SK-N-SH (cell line): ENCODE measurements at regions not wholly inside any gene's neighbourhood (a gene's known extent, or its start where the extent isn't known, plus 50 kb on each side); places are given as distances from the start of the nearest gene placed in this dataset.

ENCODE experiments used
- CTCF ChIA-PET: fragments of 300-600, 350-600 bp; formaldehyde crosslinking; extraction: SDS; loops from one replicate; lab custom pipeline; 2021; lab: Yijun Ruan, JAX
- POLR2A ChIA-PET: fragments of 350-600 bp; sonication (Branson Sonifier 250); formaldehyde crosslinking; extraction: SDS; loops from one replicate; lab custom pipeline; 2020; ENCODE audit warnings: antibody characterized with exemption, inconsistent platforms; lab: Yijun Ruan, JAX
- DNase-seq: peaks from one replicate; pipeline ENCODE4 v3.0.0; 2012
- H2AFZ ChIP-seq: fragments of 200-600 bp; sonication (generic); 2 replicates; pipeline ENCODE4 v1.8.1; 2016; ENCODE audit warnings: antibody characterized with exemption, mild to moderate bottlenecking, low read depth
- H3F3A ChIP-seq: fragments of 200-600 bp; sonication (generic); replicated peaks from 2 replicates; pipeline ENCODE3; 2016; ENCODE audit warnings: antibody characterized with exemption, mild to moderate bottlenecking; ENCODE audit not compliant: insufficient read depth
- H3K27ac ChIP-seq, 2 experiments: fragments of 200-500 bp in 1 of 2; fragments of 200-600 bp in 1 of 2; sonication (Bioruptor generic) in 1 of 2; sonication (generic), shearing (Covaris generic) in 1 of 2; 2 replicates each; pipeline versions ENCODE4 v1.5.1 to v1.6.1; 2014 to 2016; ENCODE audit warnings: low read depth in 2 of 2, inconsistent platforms in 1 of 2, low read length in 1 of 2, mild to moderate bottlenecking in 1 of 2, mixed read lengths in 1 of 2
- H3K27me3 ChIP-seq: fragments of 200-600 bp; sonication (generic), shearing (Covaris generic); 2 replicates; pipeline ENCODE4 v1.6.1; 2016; ENCODE audit warnings: mixed run types; ENCODE audit not compliant: insufficient read depth
- H3K36me3 ChIP-seq, 2 experiments: fragments of 200-500 bp in 1 of 2; fragments of 200-600 bp in 1 of 2; sonication (Bioruptor generic) in 1 of 2; sonication (generic) in 1 of 2; replicated peaks in 1 of 2; 2 replicates each; pipeline versions ENCODE3 to v1.5.1; 2014 to 2016; ENCODE audit warnings: low read length in 1 of 2, mild to moderate bottlenecking in 1 of 2; ENCODE audit not compliant: insufficient read depth in 2 of 2, control insufficient read depth in 1 of 2
- H3K4me1 ChIP-seq, 2 experiments: fragments of 200-500 bp in 1 of 2; fragments of 200-600 bp in 1 of 2; sonication (Bioruptor generic) in 1 of 2; sonication (generic), shearing (Covaris generic) in 1 of 2; 2 replicates each; pipeline versions ENCODE4 v1.5.1 to v1.6.1; 2014 to 2016; ENCODE audit warnings: low read depth in 1 of 2, low read length in 1 of 2, mixed run types in 1 of 2; ENCODE audit not compliant: insufficient read depth in 2 of 2, control insufficient read depth in 1 of 2
- H3K4me2 ChIP-seq: fragments of 200-600 bp; sonication (generic), shearing (Covaris generic); 2 replicates; pipeline ENCODE4 v1.6.1; 2017; ENCODE audit warnings: mixed run types
- H3K4me3 ChIP-seq, 2 experiments: fragments of 200-500 bp in 1 of 2; fragments of 200-600 bp in 1 of 2; sonication (Bioruptor generic) in 1 of 2; sonication (generic), shearing (Covaris generic) in 1 of 2; 2 replicates each; pipeline versions ENCODE4 v1.5.1 to v1.8.1; 2014 to 2016; ENCODE audit warnings: low read depth in 2 of 2, inconsistent platforms in 1 of 2, low read length in 1 of 2, mild to moderate bottlenecking in 1 of 2, mixed read lengths in 1 of 2, moderate library complexity in 1 of 2
- H3K79me2 ChIP-seq: fragments of 200-600 bp; sonication (generic); 2 replicates; pipeline ENCODE4 v1.8.1; 2017; ENCODE audit warnings: mild to moderate bottlenecking; ENCODE audit not compliant: insufficient read depth
- H3K9ac ChIP-seq: fragments of 200-600 bp; sonication (generic); 2 replicates; pipeline ENCODE4 v1.6.1; 2017; ENCODE audit warnings: mixed run types
- H3K9me2 ChIP-seq: fragments of 200-600 bp; sonication (generic); 2 replicates; pipeline ENCODE4 v1.6.1; 2017; ENCODE audit warnings: mixed run types
- H3K9me3 ChIP-seq: fragments of 200-600 bp; sonication (generic); 2 replicates; pipeline ENCODE4 v1.6.1; 2017; ENCODE audit warnings: mixed run types, mild to moderate bottlenecking, moderate library complexity
- H4K20me1 ChIP-seq: fragments of 200-600 bp; sonication (generic); 2 replicates; pipeline ENCODE4 v1.6.1; 2017; ENCODE audit warnings: mild to moderate bottlenecking, mixed run types; ENCODE audit not compliant: insufficient read depth
- CTCF ChIP-seq: fragments of 200-600 bp; sonication (generic); IDR thresholded peaks from 2 replicates; pipeline ENCODE4 v1.6.1; 2017; ENCODE audit warnings: antibody characterized with exemption, mild to moderate bottlenecking, moderate library complexity
- ELF1 ChIP-seq: IDR thresholded peaks from 2 replicates; pipeline ENCODE4 v1.4.0; 2012
- EP300 ChIP-seq, 2 experiments: IDR thresholded peaks; 2 replicates each; pipeline versions ENCODE4 v1.4.0 to v1.6.1; 2012; ENCODE audit warnings: borderline replicate concordance in 1 of 2, low read depth in 1 of 2, low read length in 1 of 2
- FOSL2 ChIP-seq: IDR thresholded peaks from 2 replicates; pipeline ENCODE4 v1.4.0; 2012; ENCODE audit warnings: low read depth, mild to moderate bottlenecking, moderate library complexity, borderline replicate concordance
- FOXJ3 ChIP-seq: sonication (generic); formaldehyde crosslinking; IDR thresholded peaks from 2 replicates; pipeline ENCODE4 v1.5.1; 2020; ENCODE audit warnings: mild to moderate bottlenecking, missing genetic modification reagents
- FOXM1 ChIP-seq: IDR thresholded peaks from 2 replicates; pipeline ENCODE4 v1.4.0; 2012; ENCODE audit warnings: low read depth, mild to moderate bottlenecking
- GABPA ChIP-seq: IDR thresholded peaks from 2 replicates; pipeline ENCODE4 v1.4.0; 2012; ENCODE audit warnings: low read depth, mild to moderate bottlenecking
- IRF3 ChIP-seq: fragments of 150-350 bp; IDR thresholded peaks from 2 replicates; pipeline ENCODE4 v1.6.1; 2016; ENCODE audit warnings: mild to moderate bottlenecking, low read depth, low read length
- MAX ChIP-seq: IDR thresholded peaks from 2 replicates; pipeline ENCODE4 v1.4.0; 2012; ENCODE audit warnings: low read depth
- NFIC ChIP-seq: IDR thresholded peaks from 2 replicates; pipeline ENCODE4 v1.4.0; 2012; ENCODE audit warnings: borderline replicate concordance
- PBX3 ChIP-seq: IDR thresholded peaks from 2 replicates; pipeline ENCODE4; 2012
- RFX5 ChIP-seq: IDR thresholded peaks from 2 replicates; pipeline ENCODE4 v1.6.1; 2012; ENCODE audit warnings: mild to moderate bottlenecking, improper control_type of control experiment, low read length
- RXRA ChIP-seq: IDR thresholded peaks from 2 replicates; pipeline ENCODE4 v1.4.0; 2012; ENCODE audit warnings: low read depth, mild to moderate bottlenecking, borderline replicate concordance
- SMC3 ChIP-seq: IDR thresholded peaks from 2 replicates; pipeline ENCODE4 v1.6.1; 2012; ENCODE audit warnings: low read depth, low read length, improper control_type of control experiment
- TEAD4 ChIP-seq: IDR thresholded peaks from 2 replicates; pipeline ENCODE4 v1.4.0; 2012; ENCODE audit warnings: mild to moderate bottlenecking, borderline replicate concordance; ENCODE audit not compliant: insufficient read depth
- USF1 ChIP-seq: IDR thresholded peaks from 2 replicates; pipeline ENCODE4 v1.4.0; 2012; ENCODE audit warnings: low read depth, borderline replicate concordance
- USF2 ChIP-seq: fragments of 150-350 bp; IDR thresholded peaks from 2 replicates; pipeline ENCODE4 v1.6.1; 2017; ENCODE audit warnings: antibody characterized with exemption, low read length, low read depth, borderline replicate concordance
- WGBS: methylation state at CpG from one replicate; pipeline ENCODE4 v1.1.6; 2017; ENCODE audit warnings: low lambda C conversion rate; 5-methylcytosine and 5-hydroxymethylcytosine counted together

- Histone ChIP-seq H3K4me3 (no peak overlapping the region), H2AFZ (no peak overlapping the region), H3K4me2 (no peak overlapping the region), H3K9me3 (no peaks in the 10 kb centered on the region), H3K9ac (no peak overlapping the region), H3K4me1 (peaks cover 4 to 9% of the 10 kb centered on the region in 2 experiments; a peak in 2 of 4 replicates), H3K36me3 (no peaks in the 10 kb centered on the region), H3K9me2 (no peaks in the 10 kb centered on the region), H3K79me2 (no peaks in the 10 kb centered on the region), H3K27ac (no peak overlapping the region), H3F3A (no peaks in the 10 kb centered on the region), H4K20me1 (no peaks in the 10 kb centered on the region), H3K27me3 (no peaks in the 10 kb centered on the region)
- DNase-seq, result no peak
- POLR2A ChIA-PET, result no interaction called here
- TF ChIP-seq EP300 (IDR thresholded peaks at IDR 0.05; ENCODE audit: borderline replicate concordance in 1 of 2, low read depth in 1 of 2, low read length in 1 of 2), result no peak
- TF ChIP-seq RXRA, result no peak
- no peak for TF ChIP-seq NFIC
- no peak for TF ChIP-seq USF1
- TF ChIP-seq IRF3, result no peak
- TF ChIP-seq SMC3, result no peak
- TF ChIP-seq RFX5, result no peak
- CTCF ChIA-PET, result interaction anchor here (0.7 to 1.1 kb wide), 2 partner anchors 9 to 929 kb away, joined by 3 to 4 read pairs; no protein-coding TSS in a partner anchor
- WGBS, result 88% methylated on average over 7 of the region's 7 CpGs
Observed at GRCh38 chr7:68729371-68729770, 868.9 kb upstream of the AUTS2 start.

GRCh38 chr7:68730194-68730593, 868.1 kb upstream of the AUTS2 start:
- Histone ChIP-seq H3K27me3 (no peaks in the 10 kb centered on the region), H3F3A (no peaks in the 10 kb centered on the region), H3K9me3 (no peaks in the 10 kb centered on the region), H3K4me3 (no peak overlapping the region), H3K4me1 (peaks cover 4 to 9% of the 10 kb centered on the region in 2 experiments; a peak in 2 of 4 replicates), H3K79me2 (no peaks in the 10 kb centered on the region), H3K27ac (no peak overlapping the region), H3K9ac (no peak overlapping the region), H3K36me3 (no peaks in the 10 kb centered on the region), H3K4me2 (no peak overlapping the region), H2AFZ (no peak overlapping the region), H4K20me1 (no peaks in the 10 kb centered on the region), H3K9me2 (no peaks in the 10 kb centered on the region)
- WGBS, result 64% methylated on average over 2 of the region's 2 CpGs
- ChIA-PET POLR2A (no interaction called here), CTCF (interaction anchor here (1.4 kb wide), 1 partner anchor 9 kb away, joined by 3 read pairs; no protein-coding TSS in a partner anchor)
- no peak for DNase-seq
- TF ChIP-seq RXRA (no peak), USF1 (no peak), PBX3 (no peak), GABPA (no peak), MAX (no peak), FOSL2 (no peak), FOXJ3 (CRISPR knock-in tag) (no peak), ELF1 (no peak), SMC3 (no peak), CTCF (no peak), TEAD4 (no peak), EP300 (IDR thresholded peaks at IDR 0.05; ENCODE audit: borderline replicate concordance in 1 of 2, low read depth in 1 of 2, low read length in 1 of 2) (no peak), FOXM1 (no peak), USF2 (no peak)
